Left ventricle myocardium inferior (tissue), 1 donor: ENCODE measurements at regions not wholly inside any gene's neighbourhood (a gene's known extent, or its start where the extent isn't known, plus 50 kb on each side); places are given as distances from the start of the nearest gene placed in this dataset.

ENCODE experiments used
- DNase-seq: peaks from one replicate; pipeline ENCODE4 v3.0.0-alpha.2; 2020
- H3K27ac ChIP-seq: fragments of 200-600 bp; replicated peaks from 2 replicates; pipeline ENCODE4 v1.8.0; 2021
- H3K27me3 ChIP-seq: fragments of 200-600 bp; 2 replicates; pipeline ENCODE4 v1.8.0; 2021; ENCODE audit warnings: low read depth
- H3K36me3 ChIP-seq: fragments of 200-600 bp; 2 replicates; pipeline ENCODE4 v1.8.0; 2021
- H3K4me1 ChIP-seq: fragments of 200-600 bp; 2 replicates; pipeline ENCODE4 v1.8.0; 2021
- H3K4me3 ChIP-seq: fragments of 200-600 bp; 2 replicates; pipeline ENCODE4 v1.8.0; 2021; ENCODE audit warnings: mild to moderate bottlenecking, moderate library complexity
- H3K9me3 ChIP-seq: fragments of 200-600 bp; replicated peaks from 2 replicates; pipeline ENCODE4 v1.8.0; 2021
- intact Hi-C: fragments of 100-400 bp; cut with micrococcal nuclease; formaldehyde crosslinking; loops from one replicate; pipeline ENCODE4 v1.11.0; 2022
- TF ChIP-seq, protein P1 (sequence below): fragments of 200-600 bp; IDR thresholded peaks from 2 replicates; pipeline ENCODE4 v1.8.0; 2021; ENCODE audit warnings: antibody characterized with exemption, mild to moderate bottlenecking, borderline replicate concordance
- donor health status: DM: no; HTN: yes; CAD: no; lungs with severe emphysema.

- H3K9me3 ChIP-seq: no peaks in the 10 kb centered on the region
- intact Hi-C loops: no loop called here
- H3K4me3 ChIP-seq: no peak overlapping the region
- no peak overlapping the region for H3K27ac ChIP-seq
- H3K4me1 ChIP-seq: no peaks in the 10 kb centered on the region
- no peaks in the 10 kb centered on the region for H3K27me3 ChIP-seq
- TF ChIP-seq, protein P1, sequence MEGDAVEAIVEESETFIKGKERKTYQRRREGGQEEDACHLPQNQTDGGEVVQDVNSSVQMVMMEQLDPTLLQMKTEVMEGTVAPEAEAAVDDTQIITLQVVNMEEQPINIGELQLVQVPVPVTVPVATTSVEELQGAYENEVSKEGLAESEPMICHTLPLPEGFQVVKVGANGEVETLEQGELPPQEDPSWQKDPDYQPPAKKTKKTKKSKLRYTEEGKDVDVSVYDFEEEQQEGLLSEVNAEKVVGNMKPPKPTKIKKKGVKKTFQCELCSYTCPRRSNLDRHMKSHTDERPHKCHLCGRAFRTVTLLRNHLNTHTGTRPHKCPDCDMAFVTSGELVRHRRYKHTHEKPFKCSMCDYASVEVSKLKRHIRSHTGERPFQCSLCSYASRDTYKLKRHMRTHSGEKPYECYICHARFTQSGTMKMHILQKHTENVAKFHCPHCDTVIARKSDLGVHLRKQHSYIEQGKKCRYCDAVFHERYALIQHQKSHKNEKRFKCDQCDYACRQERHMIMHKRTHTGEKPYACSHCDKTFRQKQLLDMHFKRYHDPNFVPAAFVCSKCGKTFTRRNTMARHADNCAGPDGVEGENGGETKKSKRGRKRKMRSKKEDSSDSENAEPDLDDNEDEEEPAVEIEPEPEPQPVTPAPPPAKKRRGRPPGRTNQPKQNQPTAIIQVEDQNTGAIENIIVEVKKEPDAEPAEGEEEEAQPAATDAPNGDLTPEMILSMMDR: no peak
- no peaks in the 10 kb centered on the region for H3K36me3 ChIP-seq
- DNase-seq: no peak
Observed at GRCh38 chr9:19701991-19702390, 86.8 kb downstream of the SLC24A2 start.

GRCh38 chr9:19701274-19701673 is 87.6 kb downstream of the SLC24A2 start:
- no peaks in the 10 kb centered on the region for H3K36me3 ChIP-seq
- TF ChIP-seq, protein P1: no peak
- DNase-seq: no peak
- H3K27ac ChIP-seq: no peak overlapping the region
- H3K9me3 ChIP-seq: no peaks in the 10 kb centered on the region
- H3K4me1 ChIP-seq: no peaks in the 10 kb centered on the region
- intact Hi-C loops: no loop called here
- no peaks in the 10 kb centered on the region for H3K27me3 ChIP-seq
- no peak overlapping the region for H3K4me3 ChIP-seq

DNA sequence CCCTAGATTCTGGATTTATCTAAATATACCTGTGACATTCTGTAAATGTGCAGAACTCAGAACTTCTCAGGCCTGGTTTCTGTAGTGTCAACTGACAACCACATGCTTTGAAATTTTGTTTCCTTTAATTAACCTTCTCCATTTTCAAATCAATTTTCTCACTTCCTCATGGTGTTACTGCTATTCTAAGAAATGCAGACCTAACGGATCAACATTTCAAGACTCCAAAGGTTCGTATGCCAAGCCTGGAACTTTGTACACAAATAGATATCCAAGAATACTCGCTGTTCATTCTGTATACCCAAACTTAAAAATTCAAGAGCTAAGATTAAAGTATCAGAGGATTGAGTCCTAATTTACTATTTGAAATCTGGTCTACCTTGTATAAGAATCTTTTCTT is 88.1 kb downstream of the SLC24A2 start:
- Histone ChIP-seq H3K9me3 (no peaks in the 10 kb centered on the region), H3K4me1 (no peaks in the 10 kb centered on the region), H3K4me3 (no peak overlapping the region), H3K27me3 (no peaks in the 10 kb centered on the region), H3K36me3 (no peaks in the 10 kb centered on the region), H3K27ac (no peak overlapping the region)
- DNase-seq: no peak
- TF ChIP-seq, protein P1: no peak
- intact Hi-C loops: no loop called here

DNA sequence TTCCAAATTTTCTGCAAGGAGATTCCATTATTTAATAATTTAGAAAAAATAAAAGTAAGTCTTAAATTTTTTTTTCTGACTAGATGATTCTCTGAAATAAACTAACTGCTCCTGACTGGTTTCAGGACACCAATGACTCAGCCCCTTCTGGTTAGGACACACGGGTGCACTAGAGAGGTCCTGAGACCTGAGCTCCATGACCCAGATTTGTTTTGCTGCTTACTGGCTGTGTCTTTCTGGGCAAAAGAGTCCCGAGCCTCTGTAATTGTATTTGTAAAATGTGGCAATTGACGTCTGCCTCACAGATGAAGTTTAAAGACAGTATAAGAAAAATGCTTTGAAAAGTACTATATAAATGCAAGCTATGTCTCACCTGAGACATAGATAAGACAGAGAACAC is 89.1 kb downstream of the SLC24A2 start:
- H3K27ac ChIP-seq: no peak overlapping the region
- no peak overlapping the region for H3K4me3 ChIP-seq
- TF ChIP-seq, protein P1: no peak
- intact Hi-C loops: no loop called here
- H3K36me3 ChIP-seq: no peaks in the 10 kb centered on the region
- no peaks in the 10 kb centered on the region for H3K4me1 ChIP-seq
- no peaks in the 10 kb centered on the region for H3K9me3 ChIP-seq
- no peaks in the 10 kb centered on the region for H3K27me3 ChIP-seq
- DNase-seq: no peak

DNA sequence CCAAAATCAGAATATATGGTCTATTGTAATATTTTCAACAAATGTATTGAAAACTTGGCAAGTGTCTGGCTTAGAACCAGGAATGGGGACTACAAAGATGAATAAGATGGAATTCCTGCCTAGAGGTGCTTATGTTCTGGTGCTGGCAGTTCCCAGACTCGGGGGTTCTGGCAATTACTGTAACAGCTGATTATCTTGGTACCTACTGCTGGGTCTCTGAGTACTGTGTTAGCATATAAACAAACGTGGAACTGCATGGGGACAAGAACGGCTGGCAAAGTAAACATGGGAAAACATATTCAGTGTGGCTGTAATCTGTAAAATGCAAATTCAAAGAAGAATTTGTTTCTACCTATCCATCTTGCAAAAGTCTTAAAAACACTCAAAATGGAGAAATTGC is 89.9 kb downstream of the SLC24A2 start:
- Histone ChIP-seq H3K4me3 (no peak overlapping the region), H3K4me1 (no peaks in the 10 kb centered on the region), H3K36me3 (no peaks in the 10 kb centered on the region), H3K27me3 (no peaks in the 10 kb centered on the region), H3K9me3 (no peaks in the 10 kb centered on the region), H3K27ac (no peak overlapping the region)
- DNase-seq: no peak
- TF ChIP-seq, protein P1: no peak
- intact Hi-C loops: no loop called here

- Histone ChIP-seq H3K4me3 (no peak overlapping the region), H3K27me3 (no peaks in the 10 kb centered on the region), H3K27ac (no peak overlapping the region), H3K4me1 (no peaks in the 10 kb centered on the region), H3K9me3 (peaks cover 4% of the 10 kb centered on the region), H3K36me3 (no peaks in the 10 kb centered on the region)
- TF ChIP-seq, protein P1: no peak
- intact Hi-C loops: no loop called here
- no peak for DNase-seq
Observed at GRCh38 chr9:19694601-19695000, 94.2 kb downstream of the SLC24A2 start.
